Middle frontal gyrus (tissue), 1 donor: ENCODE measurements at regions not wholly inside any gene's neighbourhood (a gene's known extent, or its start where the extent isn't known, plus 50 kb on each side); places are given as distances from the start of the nearest gene placed in this dataset.
"Not testable (repeated sequence)": the region's sequence is repeated elsewhere in the genome, so short reads cannot be mapped to it uniquely, and the experiment has no call there.

Experiments used
- DNase-seq: peaks from one replicate; pipeline ENCODE4 v3.0.0-alpha.2; 2015; ENCODE audit warnings: low spot score; ENCODE audit errors: extremely low spot score

DNA sequence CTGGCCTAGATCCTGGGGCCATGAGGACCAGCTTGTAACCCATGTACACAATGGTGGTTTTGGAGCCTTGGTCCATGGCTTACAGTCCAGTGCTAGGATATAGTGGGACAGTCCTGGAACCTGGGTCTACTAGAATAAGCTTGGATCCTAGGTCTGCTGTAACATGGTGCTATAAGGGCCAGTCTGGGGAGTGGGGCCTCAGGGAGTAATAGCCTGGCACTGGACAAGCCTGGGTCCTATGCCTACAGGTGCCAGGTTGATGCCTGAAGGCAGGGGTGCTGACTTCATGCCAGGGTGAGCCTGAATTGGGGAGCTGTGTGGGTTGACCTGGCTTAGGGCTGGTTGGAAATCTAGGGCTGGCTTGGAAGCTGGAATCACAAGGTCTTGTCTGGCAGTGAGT, 756.3 kb upstream of the ADGRL3 start:
- DNase-seq, result no peak

DNA sequence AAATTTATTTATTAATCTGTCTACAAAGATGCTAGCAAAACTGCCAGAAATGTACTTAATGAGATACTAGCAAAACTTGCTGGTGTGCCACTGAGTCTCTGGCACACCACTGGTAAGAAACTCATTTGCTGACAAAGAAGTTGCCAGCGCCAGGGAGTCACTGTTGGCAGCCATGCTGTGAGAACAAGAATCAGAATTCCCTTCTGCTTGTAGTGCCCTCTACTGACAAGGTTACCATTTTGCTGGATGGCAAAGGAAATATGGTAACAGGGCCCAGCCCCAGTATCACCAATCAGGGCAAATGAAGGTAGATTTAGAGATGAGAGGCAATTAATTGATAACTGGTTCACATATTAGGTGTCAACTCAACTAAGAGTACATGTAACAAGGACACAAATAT, 750.1 kb upstream of the ADGRL3 start:
- no peak for DNase-seq

DNA sequence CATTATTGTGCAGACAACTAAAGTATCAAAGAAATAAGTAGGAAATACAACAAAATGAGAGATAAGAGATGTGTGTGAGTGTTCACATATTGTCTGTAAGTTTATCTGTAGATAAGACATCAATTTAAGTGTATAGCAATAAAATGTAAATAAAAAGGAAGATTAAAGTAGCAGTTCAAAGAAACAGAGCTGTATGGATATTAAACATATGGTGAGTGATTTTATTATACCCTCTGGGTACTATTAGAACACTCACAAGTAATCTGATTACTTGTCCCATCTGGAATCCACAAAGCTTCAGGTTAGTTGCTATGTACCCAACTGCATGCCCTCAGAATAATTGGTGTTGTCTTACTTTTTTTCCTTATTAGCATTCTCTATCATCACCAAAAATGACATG, 747.9 kb upstream of the ADGRL3 start:
- DNase-seq, result no peak

DNA sequence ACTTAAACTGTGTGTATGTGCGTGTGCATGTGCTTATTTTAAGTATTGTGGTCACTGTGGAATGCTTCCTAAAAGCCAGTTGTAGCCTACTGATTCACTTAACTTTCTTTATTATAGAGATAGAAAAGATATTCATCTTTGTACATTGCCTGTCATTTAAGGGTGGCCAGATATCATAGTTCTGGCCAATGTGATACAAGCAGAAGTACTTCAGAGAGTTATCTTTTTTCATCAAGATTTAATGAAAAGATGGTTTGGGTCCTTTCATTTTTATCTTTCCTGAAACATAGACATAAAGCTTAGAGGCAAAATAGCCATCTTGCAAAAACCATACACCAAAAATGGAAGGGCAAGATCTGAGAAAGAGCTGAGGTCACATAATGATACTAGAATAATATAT, 744.7 kb upstream of the ADGRL3 start:
- DNase-seq, result no peak

DNA sequence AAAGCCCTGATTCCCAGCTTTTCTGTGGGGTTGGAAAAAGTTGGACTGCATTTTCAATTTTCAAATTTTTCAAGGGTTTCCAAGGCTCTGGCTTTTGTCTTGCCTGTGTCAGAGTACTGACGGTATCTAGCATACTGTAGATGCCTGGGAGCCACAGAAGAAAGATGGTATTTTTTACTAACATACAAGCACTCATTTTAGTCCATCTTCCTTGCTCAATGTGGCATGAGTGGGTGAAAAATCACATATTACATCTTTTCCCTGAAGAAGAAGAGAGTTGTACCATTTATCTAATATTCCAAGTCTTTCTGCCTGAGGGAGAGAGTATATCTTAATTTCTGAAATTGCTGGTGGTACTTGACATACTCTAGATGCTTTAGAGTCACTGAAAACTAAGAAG, 738.6 kb upstream of the ADGRL3 start:
- DNase-seq, result no peak

DNA sequence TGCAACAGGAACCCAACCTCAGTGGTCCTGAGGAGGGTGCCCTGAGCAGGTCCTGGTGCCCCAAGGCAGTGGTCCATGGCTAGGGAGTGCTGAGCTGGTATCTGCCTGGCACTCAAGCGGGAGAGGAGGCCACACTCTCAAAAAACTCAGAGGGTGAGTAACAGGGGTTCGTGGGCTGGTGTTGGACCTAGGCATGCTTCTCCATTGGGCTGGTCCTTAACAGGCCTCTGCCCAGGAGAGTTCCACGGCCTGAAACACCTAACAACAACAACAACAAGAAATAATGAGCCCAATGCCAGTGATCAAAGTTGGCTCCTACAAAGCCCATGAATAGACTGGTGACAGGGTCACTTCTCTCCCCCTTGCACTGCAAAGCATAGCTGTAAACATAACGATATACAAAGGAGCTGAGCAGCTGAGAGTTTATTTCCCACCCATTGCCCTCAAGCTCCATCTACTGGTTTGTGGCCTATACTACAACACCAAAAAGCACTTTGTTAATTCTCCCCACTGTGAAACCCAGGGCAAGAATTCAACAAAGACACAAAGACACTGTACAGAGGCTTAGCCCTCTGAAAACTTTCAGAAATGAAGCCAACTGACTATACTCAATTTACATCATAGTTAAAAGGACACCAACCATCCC, 736.1 kb upstream of the ADGRL3 start:
- DNase-seq, result no peak

DNA sequence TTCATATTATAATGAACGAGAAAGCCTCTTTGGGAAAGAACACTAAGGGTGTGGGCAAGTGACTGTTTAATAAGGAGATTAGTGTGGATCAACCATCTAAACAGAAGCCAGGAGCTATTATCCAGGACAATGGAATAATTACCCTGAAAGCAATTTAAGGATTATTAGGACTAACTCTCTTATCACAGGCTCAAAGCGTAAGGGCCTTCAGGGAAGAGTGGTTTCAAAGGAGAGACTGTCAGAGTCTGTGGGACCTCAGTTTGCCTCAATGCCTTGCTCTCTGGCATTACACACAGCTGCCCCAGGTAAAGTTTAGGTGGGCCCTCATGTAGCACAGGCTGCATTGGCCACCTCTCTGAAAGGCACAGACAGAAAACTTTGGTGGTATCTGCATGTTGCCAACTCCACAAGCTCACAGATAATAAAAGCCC, 717.2 kb upstream of the ADGRL3 start:
- no peak for DNase-seq

DNA sequence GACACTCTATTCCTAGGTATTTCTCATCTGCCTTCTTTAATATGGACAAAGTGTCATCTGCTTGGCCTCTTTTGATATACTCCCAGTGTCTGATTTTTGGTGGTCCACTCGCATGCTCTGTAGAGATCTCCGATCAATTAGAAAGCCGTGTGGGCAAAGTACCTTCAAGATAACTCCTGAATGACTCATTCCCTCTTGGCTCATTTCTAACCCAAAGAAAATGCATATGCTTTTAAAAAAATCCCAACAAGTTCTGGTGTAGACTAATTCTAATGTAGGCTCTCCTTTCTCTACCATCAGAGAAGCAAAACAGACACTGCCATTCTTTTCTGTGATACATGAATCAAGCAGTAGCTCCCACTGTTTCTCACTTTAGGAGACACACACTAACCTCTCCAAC, 714.9 kb upstream of the ADGRL3 start:
- no peak for DNase-seq

DNA sequence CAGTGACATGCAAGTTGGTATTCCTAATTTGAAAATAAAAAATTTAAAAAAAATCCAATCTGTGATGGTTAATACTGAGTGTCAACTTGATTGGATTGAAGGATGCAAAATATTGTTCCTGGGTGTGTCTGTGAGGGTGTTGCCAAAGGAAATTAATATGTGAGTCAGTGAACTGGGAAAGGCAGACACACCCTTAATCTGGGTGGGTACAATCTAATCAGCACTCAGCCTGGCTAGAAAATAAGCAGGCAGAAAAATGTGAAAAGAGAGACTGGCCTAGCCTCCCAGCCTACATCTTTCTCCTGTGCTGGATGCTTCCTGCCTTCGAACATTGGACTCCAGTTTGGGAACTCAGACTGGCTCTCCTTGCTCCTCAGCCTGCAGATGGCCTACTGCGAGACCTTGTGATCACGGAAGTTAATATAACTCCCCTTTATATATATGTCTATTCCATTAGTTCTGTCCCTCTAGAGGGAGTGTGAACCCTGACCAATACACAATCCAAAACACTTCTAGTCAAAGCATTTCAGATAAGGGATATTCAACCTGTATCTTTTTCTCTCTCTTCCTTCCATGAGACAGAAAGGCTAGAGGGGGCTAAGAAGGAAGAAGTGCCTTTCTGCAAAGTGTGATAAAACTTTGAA, 712.9 kb upstream of the ADGRL3 start:
- not testable (repeated sequence) for DNase-seq

DNA sequence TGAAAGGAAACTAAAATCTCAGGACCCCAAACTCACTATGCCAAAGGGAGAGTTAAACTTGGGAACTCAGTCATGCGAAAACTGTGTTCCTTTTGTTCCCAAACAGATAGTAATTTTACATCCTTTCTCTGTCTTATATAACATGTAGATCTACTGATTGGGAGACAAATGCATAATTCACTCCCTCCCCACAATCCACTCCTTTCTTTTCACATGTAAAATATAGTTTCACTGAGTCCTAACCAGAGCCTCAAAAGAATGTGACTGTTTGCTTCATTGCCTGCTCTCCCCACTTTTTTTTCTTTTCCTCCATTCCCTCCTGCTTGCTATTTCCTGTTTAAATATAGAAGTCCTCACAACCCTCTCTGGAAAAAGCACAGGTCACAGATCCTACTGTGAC, 699.3 kb upstream of the ADGRL3 start:
- no peak for DNase-seq

DNA sequence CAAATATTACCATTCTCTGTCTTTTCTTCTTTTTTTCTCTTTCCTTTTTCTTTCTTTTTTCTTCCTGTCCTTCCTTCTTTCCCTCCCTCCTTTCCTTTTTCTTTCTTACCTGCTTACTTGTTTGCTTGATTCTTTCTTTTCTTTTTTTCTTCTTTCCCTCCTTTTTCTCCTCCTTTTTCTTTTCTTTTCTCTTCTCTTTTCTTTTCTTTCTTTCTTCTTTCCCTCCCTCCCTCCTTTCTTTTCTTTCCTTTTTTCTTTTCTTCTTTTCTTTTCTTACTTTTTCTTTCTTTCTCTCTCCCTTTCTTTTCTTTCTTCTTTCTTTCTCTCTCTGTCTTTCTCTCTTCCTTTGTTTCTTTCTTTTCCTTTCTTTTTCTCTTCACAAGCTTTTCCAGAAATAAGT, 697.4 kb upstream of the ADGRL3 start:
- no peak for DNase-seq

DNA sequence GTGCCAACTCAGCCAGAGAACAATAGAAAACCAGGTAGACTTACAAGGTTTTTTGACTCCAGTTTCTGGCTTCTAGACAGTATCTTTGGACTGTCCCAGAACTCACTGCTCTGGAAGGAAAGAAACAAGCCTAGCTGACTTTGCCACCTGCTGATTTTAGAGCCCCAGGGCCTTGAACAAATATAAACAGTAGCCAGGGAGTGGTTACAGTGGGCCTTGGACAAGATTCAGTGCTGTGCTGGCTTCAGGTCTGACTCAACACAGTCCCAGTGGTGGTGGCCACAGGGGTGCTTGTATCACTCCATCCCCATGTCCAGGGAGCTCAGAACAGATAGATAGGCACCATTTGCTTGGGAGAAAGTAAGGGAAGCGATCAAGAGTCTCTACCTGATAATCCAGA, 694.1 kb upstream of the ADGRL3 start:
- DNase-seq, result no peak

DNA sequence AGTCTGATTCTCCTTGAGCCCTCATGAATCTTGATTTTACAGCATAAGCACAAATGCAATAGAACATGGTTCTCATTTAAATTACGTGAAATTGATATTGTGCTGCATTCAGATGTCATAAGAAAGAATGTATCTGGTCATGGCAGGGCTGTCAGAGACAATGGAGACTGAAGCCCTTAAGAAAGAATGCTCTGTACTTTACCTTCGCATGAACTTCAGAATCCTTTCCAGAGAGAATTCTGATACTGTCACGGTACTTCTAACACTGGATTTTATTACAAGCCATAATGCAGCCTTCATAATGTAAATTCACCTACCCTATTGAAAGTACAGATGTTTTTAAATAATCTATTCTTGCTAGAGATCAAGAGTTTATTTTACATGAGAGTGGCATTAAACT, 677.9 kb upstream of the ADGRL3 start:
- DNase-seq, result no peak

DNA sequence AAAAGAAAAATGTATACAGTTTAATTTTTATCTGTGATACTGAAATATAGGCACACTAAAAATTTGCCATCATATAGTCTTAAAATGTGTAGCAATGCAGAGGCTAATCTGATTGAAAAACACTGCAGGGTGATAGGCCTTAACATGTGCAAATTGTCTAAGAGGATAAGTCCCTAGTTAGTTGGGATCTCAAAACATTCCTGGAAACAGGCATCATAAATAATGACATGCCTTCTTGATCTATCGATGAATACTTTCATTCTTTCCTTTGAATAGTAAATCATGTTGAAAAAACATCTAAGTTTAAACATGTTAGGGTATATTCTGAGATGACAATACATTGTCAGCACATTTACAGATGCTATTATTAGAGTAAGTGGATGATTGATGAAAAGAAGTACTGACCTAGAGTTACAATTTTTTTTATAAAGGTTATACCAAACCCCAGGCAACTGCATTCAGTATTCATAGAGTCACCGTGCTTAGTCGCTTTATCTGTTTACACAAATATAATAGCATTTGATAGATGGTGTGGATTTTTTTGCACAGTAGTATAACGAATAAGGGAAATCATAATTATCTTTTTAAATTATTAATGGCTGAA, 668.2 kb upstream of the ADGRL3 start:
- DNase-seq, result no peak

DNA sequence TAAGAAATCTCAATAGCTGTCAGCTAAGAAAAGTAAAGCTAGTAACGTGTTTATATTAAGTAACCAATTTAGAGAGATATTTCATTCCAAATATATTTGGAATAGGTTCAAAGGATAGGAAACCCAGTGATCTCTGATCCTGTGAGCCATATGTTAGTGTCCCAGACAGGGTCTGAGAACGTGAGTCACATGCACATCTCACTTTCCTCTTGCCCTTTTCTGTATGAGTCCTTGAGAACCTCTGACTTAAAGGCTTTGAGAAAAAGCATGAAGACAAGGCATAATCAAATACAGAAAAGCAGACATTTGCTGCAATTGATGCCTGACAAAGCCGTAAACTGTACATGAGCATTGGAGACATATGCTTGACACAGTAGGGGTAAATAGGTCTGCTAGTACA, 655.1 kb upstream of the ADGRL3 start:
- DNase-seq, result no peak

DNA sequence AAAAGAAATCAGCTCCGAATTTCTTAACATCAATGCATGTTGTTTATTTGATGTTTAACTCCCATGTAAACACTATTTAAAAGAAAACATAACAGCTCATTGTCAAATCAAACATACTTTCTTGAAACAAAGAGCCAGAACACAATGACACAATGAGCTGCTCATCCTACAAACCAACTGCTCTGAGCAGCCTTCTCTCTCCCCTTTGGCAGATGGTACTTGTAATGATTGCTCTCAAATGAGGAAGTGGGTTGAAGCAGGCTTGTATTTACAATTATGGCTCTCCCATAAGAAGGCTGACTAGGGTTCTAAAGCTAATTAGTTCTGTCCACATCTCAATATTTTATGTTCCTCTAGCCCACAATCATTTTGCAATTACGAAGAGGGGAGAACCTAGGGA, 637.8 kb upstream of the ADGRL3 start:
- DNase-seq, result no peak

DNA sequence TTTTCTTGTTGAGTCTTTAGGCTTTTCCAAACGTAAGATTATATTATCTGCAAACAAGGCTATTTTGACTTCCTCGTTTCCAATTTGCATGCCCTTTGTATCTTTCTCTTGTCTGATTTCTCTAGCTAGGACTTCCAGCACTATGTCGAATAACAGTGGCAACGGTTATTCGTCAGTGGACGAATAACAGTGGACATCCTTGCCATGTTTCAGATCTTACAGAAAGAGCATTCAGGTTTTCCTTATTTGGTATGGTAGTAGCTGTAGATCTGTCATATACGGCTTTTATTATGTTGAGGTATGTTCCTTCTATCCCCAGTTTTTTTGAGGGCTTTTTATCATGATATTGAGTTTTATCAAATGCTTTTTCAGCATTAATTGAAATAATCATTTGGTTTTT, 634.6 kb upstream of the ADGRL3 start:
- DNase-seq, result no peak

DNA sequence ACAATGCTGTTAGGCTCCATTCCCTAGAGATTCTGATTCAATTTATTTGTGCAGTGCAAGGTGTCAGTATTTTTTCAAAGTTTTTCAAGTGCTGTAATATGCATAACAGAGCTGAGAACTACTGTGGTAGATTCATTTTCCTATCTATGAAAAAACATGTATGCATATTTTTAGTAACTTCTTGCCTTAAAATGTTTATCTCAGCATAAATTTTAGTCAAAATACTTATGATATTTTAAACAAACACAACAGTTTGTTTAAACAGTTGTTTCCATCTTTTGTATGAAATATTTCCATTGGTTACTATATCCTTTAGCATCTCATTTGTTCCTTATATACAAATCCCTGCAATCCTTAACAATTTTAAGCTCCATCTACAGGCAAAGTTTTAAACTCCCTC, 624.8 kb upstream of the ADGRL3 start:
- DNase-seq, result no peak

DNA sequence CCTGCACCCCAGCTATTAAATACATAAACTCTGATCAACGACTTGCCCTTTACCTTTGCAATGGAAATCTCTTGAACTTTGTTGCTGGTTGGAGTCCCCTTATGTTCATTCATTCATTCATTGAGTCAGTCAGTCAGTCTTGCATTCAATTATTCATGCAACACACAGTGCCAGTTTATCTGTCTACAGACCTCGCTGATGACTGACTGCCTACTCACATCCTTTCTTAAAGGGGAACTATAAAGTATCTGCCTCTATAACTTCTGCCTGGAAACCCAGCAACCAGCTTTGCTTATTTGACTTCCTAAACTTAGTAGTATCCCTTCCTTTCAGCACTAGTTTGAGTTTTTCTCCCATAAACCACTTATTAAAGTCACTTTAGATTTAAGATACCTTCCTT, 620.8 kb upstream of the ADGRL3 start:
- no peak for DNase-seq

DNA sequence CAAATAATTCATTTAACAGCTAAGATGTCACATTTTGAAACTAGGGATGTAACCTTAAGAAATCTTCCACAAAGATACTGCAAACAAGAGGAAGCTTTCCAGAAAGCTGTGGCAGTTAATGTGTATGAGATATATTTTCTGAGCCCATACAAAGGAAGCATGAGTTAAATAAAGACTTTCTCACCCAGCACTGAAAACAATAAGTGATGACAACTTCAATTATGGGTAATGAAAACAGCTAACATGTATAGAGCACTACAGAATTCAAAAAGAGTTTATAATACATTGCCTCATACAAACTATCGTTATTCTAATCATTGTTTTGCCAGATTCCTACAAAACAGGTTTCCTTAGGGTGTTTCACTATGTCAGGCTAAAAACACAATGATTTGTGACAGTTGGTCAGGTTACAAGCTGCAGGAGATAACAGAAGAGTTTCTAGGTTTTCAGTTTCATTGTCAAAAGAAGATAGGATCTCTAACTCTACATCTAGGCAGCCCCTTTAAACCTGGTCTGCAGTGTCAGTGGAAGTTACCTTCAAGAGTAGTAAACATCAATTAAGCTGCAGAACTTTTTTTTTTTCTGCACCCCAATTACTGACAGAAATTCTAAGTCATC, 618.1 kb upstream of the ADGRL3 start:
- no peak for DNase-seq

DNA sequence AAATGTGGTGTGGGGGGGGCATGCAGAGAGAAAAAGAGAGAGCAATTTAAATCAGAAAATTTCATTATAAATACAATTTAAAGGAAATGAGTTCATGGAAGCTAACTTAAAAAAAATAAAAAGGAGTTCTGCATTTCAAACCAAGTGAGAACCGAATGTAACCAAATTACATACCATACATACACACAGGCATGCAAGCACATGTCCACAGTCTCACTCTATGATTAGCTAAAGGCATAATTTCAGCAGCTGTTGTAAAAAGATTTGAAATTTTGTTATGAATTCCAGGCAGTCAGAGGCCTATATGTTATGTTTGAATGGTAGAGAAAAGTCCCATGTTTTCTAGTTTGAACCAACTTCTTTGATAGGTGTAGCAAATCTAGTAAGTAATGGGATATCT, 611.6 kb upstream of the ADGRL3 start:
- no peak for DNase-seq

DNA sequence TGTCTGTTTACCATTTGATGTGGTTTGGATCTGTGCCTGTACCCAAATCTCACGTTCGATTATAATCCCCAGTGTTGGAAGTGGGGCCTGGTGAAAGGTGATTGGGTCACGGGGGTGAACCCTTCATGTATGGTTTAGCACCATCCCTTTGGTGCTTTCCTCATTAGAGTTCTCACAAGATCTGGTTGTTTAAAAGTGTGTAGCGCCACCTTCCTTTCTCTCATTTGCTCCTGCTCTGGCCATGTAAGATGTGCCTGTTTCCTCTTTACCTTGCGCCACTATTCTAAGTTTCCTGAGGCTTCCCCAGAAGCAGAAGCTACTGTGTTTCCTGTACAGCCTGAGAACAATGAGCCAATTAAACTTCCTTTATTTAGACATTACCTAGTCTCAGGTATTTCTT, 610.7 kb upstream of the ADGRL3 start:
- no peak for DNase-seq

DNA sequence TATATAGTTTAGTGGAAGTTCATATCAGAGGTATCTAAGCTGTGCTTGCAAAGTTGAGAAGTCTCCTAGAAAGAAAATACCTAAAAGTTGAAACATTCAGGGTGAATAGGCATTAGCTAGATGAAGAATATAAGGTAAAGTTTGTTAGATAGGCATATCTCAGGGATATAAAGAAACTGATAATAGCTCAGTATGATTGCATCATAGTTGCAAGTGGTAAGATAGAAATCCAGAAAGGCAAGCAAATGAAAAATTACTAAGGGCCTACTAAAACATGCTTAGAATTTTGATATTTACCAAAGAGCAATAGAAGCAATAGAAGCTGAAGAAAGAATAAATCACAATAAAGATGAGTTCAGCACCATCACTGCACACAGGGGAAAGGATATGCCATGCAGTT, 610.0 kb upstream of the ADGRL3 start:
- no peak for DNase-seq
